ENCODE measurements at regions not wholly inside any gene's neighbourhood (a gene's known extent, or its start where the extent isn't known, plus 50 kb on each side); places are given as distances from the start of the nearest gene placed in this dataset.

DNA sequence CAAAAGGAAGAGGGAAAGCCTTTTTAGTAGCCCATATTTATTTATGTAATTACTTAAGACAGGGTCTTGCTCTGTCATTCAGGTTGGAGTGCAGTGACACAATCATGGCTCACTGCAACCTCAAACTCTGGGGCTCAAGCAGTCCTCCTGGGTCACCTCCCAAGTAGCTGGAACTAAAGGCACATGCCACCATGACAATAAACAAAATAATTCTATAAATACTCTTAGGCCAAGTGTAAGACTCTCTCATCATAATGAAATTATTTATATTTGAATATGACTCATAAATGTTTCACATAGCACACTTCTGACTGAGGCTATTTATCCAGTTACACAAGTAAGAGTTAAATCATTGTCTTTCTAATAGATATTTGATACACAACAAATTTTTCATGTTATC lies 314.7 kb downstream of the AMY1C start:
- DNase-seq (ENCODE audit: low read depth), result no peak
- H3K4me3 ChIP-seq (ENCODE audit: low read depth, low read length), result no peak overlapping the region
- TF ChIP-seq, protein P1, sequence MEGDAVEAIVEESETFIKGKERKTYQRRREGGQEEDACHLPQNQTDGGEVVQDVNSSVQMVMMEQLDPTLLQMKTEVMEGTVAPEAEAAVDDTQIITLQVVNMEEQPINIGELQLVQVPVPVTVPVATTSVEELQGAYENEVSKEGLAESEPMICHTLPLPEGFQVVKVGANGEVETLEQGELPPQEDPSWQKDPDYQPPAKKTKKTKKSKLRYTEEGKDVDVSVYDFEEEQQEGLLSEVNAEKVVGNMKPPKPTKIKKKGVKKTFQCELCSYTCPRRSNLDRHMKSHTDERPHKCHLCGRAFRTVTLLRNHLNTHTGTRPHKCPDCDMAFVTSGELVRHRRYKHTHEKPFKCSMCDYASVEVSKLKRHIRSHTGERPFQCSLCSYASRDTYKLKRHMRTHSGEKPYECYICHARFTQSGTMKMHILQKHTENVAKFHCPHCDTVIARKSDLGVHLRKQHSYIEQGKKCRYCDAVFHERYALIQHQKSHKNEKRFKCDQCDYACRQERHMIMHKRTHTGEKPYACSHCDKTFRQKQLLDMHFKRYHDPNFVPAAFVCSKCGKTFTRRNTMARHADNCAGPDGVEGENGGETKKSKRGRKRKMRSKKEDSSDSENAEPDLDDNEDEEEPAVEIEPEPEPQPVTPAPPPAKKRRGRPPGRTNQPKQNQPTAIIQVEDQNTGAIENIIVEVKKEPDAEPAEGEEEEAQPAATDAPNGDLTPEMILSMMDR (conservative IDR thresholded peaks at IDR 0.05; ENCODE audit: low read depth, low read length), result no peak

DNA sequence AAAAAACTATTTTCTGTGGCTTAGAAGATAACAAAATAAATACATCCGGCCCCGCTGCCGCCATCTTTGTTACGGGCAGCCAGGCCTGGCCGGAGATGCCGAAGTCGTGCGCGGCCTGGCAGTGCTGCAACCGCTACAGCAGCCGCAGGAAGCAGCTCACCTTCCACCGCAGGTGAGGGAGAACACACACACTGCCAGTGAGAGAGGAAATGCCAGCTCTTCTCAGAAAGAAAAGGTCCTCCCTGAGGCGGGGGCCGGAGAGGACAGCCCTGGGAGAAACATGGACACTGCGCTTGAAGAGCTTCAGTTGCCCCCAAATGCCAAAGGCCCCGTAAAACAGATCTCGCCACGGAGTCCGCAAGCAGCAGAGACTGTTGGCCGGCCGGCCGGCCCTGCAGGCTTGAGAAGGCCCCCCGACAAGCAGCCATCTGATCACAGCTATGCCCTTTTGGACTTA lies 323.2 kb downstream of the AMY1C start:
- no peak overlapping the region for H3K4me3 ChIP-seq (ENCODE audit: low read depth, low read length)
- DNase-seq (ENCODE audit: low read depth), result no peak
- TF ChIP-seq, protein P1 (conservative IDR thresholded peaks at IDR 0.05; ENCODE audit: low read depth, low read length), result no peak

DNA sequence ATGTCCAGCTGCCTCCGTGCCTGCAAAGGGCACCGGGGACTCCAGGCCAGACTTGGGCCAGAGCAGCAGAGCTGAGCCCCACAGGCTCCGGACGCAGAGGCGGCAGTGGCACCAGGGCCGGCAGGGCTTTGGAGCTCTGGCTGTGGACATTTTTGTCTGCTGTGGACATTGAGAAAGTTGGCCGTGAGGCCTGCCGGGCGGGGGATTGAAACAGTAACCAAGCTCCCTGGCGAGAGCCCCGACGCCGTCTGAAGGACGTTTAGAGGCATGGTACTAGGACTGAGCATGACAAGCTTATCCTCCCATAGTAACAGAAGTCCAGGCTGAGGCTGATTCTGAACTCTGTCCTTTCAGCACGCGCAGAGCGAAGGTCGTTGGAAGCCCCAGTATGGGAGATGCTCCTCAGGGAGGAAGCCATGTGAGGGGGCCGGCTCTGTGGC lies 323.8 kb downstream of the AMY1C start:
- H3K4me3 ChIP-seq (ENCODE audit: low read depth, low read length), result no peak overlapping the region
- TF ChIP-seq, protein P1 (conservative IDR thresholded peaks at IDR 0.05; ENCODE audit: low read depth, low read length), result no peak
- no peak for DNase-seq (ENCODE audit: low read depth)

DNA sequence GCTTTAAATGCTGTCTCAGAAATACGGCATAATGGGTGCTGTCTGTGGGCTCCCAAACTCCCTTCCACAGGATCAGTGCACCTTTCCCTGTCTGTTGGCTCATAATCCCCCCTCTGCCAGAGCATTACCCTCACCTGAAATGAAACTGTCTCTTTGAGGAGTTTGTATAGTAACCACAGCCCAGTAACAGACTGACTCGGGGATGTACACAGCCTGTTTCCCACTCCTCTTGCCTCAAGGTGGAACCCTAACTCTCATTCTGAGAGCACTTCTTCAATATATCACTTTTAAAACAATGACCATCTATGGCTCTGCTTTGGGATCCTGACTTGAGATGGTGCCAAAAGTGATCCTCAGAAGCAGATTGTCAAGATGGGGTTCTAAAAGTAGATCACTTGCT lies 332.5 kb downstream of the AMY1C start:
- DNase-seq (ENCODE audit: low read depth), result no peak
- TF ChIP-seq, protein P1 (conservative IDR thresholded peaks at IDR 0.05; ENCODE audit: low read depth, low read length), result no peak
- H3K4me3 ChIP-seq (ENCODE audit: low read depth, low read length), result no peak overlapping the region

DNA sequence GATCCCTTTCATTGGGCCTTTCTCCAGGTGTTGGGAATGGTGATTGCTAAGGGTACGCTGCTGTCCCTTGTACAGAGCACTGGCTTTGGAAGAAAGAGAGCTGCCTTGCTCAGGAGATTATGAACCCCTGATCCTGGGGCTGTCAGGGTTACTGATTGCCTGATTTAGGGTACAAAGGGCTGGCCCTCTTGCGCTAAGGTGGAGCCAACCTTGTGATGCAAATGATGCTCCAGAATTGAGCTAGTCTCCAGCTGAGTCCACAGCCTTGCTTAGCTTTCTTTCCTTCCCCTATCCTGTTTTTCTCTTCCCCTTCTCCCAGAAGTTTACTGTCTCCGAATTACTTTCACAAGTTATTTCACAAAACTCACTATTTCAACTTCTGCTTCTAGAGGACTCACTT lies 334.7 kb downstream of the AMY1C start:
- TF ChIP-seq, protein P1 (conservative IDR thresholded peaks at IDR 0.05; ENCODE audit: low read depth, low read length), result no peak
- no peak overlapping the region for H3K4me3 ChIP-seq (ENCODE audit: low read depth, low read length)
- DNase-seq (ENCODE audit: low read depth), result no peak

DNA sequence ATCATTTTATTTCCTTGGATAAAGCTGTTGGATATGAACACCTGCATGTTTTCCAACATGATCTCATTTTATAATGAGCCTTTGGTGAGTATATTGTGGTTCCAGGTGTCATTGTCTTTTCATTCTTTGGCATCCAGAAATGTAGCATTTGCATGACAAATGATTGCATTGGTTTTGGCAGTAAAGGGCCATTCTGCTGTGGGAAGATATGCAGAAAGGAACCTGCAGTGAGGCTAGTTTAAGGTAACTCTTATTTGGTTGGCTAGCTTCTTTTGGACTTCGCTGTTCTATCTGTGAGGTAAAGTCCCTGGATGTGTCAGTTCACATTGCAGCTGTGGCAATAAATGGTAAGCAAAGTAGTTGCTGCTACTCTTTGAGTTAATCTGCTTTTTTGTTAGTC lies 343.0 kb downstream of the AMY1C start:
- TF ChIP-seq, protein P1 (conservative IDR thresholded peaks at IDR 0.05; ENCODE audit: low read depth, low read length), result no peak
- DNase-seq (ENCODE audit: low read depth), result no peak
- H3K4me3 ChIP-seq (ENCODE audit: low read depth, low read length), result no peak overlapping the region

DNA sequence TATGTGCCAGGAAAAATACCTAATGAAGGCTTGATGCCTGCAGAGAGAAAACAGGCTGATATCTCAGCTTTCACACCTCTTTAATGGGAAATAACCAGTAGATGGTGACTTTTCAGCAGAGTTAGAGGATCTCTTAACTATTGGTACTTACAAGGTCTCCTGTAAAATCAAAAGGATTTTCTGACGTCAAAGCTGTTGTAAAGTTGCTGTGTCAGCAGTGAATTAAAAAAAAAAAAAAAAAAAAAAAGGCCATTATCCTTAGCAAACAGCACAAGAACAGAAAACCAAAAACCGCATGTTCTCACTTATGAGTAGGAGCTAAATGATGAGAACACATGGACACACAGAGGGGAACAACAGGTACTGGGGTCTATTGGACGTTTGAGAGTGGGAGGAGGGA lies 349.1 kb downstream of the AMY1C start:
- no peak overlapping the region for H3K4me3 ChIP-seq (ENCODE audit: low read depth, low read length)
- DNase-seq (ENCODE audit: low read depth), result no peak
- TF ChIP-seq, protein P1 (conservative IDR thresholded peaks at IDR 0.05; ENCODE audit: low read depth, low read length), result no peak

Data from choroid plexus epithelial cell (primary cell).